ENCODE measurements at regions not wholly inside any gene's neighbourhood (a gene's known extent, or its start where the extent isn't known, plus 50 kb on each side); places are given as distances from the start of the nearest gene placed in this dataset.
A peak's percentile ranks its signal among the peaks of the same experiment; 100 is the strongest.

DNA sequence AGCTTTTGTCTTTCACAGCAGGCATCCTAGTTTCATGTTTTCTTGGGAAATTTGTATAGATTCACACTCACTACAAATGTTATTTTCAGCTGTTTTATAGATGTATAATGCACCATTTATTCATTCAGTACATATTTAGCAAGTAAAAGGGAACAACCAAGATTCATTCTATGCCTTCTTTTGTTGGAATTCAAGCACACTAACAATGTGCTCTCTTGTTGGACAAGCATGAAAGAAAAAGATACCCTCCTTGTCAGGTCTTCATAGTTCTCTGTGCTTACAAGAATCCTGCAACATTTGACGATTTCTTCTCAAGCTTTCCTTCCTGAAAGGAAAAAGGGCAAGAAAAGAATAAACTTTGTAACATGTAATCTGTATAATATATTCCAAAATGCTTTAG is 456.0 kb downstream of the USP25 start:
- Mint-ChIP-seq H3K27me3 (ENCODE audit: low read depth) (no peaks in the 10 kb centered on the region), H3K9me3 (peaks cover 5% of the 10 kb centered on the region), H3K27ac (peak overlapping the region; percentile 91), H3K4me3 (no peak overlapping the region), H3K4me1 (peaks cover 68% of the 10 kb centered on the region), H3K36me3 (peaks cover 18% of the 10 kb centered on the region)
- no peak for TF ChIP-seq CTCF (IDR thresholded peaks at IDR 0.05; ENCODE audit: unreplicated experiment)
- no peak for DNase-seq (ENCODE audit: low spot score in 2 of 2, unreplicated experiment in 2 of 2)

GRCh38 chr21:16186742-16187141 is 457.0 kb downstream of the USP25 start:
- Mint-ChIP-seq H3K27ac (peak overlapping the region; percentile 91), H3K4me3 (no peak overlapping the region), H3K27me3 (ENCODE audit: low read depth) (no peaks in the 10 kb centered on the region), H3K4me1 (peaks cover 59% of the 10 kb centered on the region), H3K36me3 (peaks cover 24% of the 10 kb centered on the region), H3K9me3 (peaks cover 8% of the 10 kb centered on the region)
- no peak for DNase-seq (ENCODE audit: low spot score in 2 of 2, unreplicated experiment in 2 of 2)
- TF ChIP-seq CTCF (IDR thresholded peaks at IDR 0.05; ENCODE audit: unreplicated experiment), result no peak

DNA sequence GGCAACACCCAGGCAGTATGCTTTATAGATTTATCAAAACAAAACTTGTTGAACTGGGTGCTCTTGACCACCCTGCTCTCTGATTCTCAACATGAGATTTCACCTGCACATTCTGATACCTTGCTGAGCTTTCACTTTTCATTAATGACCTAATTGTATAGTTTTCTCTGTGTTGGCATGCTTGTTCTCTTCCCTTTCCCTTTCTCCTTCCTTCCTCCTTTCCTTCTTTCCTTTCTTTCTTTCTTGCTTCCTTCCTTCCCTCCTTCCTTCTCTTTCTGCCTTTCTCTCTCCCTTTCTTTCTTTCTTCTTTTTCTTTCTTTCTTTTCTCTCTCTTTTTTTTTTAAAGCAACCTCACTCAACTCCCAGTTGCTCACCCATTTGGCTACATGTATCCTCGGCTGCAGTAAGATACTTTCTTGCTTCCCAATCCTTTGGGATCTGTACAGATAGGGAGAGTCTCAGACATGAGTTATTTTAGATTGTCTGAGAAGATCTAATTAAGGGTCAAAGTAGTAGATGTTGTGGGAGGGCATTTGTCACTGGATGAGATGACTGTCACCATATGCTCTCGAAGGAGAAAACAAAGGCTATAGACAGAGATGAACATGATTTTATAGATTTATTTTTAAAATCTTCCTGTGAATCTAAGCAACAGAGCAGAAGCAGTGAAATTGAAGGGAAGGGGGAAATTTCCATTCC is 458.0 kb downstream of the USP25 start:
- Mint-ChIP-seq H3K27ac (peak overlapping the region; percentile 91), H3K4me3 (no peak overlapping the region), H3K9me3 (peaks cover 8% of the 10 kb centered on the region), H3K36me3 (peaks cover 24% of the 10 kb centered on the region), H3K27me3 (ENCODE audit: low read depth) (no peaks in the 10 kb centered on the region), H3K4me1 (peaks cover 62% of the 10 kb centered on the region)
- no peak for DNase-seq (ENCODE audit: low spot score in 2 of 2, unreplicated experiment in 2 of 2)
- no peak for TF ChIP-seq CTCF (IDR thresholded peaks at IDR 0.05; ENCODE audit: unreplicated experiment)

GRCh38 chr21:16192902-16193301 is 463.1 kb downstream of the USP25 start:
- Mint-ChIP-seq H3K36me3 (peaks cover 25% of the 10 kb centered on the region), H3K27me3 (ENCODE audit: low read depth) (no peaks in the 10 kb centered on the region), H3K9me3 (peaks cover 8% of the 10 kb centered on the region), H3K4me1 (peaks cover 46% of the 10 kb centered on the region), H3K4me3 (no peak overlapping the region), H3K27ac (peak overlapping the region; percentile 96)
- no peak for DNase-seq (ENCODE audit: low spot score in 2 of 2, unreplicated experiment in 2 of 2)
- no peak for TF ChIP-seq CTCF (IDR thresholded peaks at IDR 0.05; ENCODE audit: unreplicated experiment)

GRCh38 chr21:16193496-16194094 is 463.8 kb downstream of the USP25 start:
- Mint-ChIP-seq H3K27me3 (ENCODE audit: low read depth) (no peaks in the 10 kb centered on the region), H3K9me3 (peaks cover 14% of the 10 kb centered on the region), H3K27ac (peak overlapping the region; percentile 98), H3K36me3 (peaks cover 30% of the 10 kb centered on the region), H3K4me3 (peak overlapping the region; percentile 80), H3K4me1 (peaks cover 47% of the 10 kb centered on the region)
- DNase-seq (ENCODE audit: low spot score in 2 of 2, unreplicated experiment in 2 of 2), result no peak
- TF ChIP-seq CTCF (IDR thresholded peaks at IDR 0.05; ENCODE audit: unreplicated experiment), result no peak

Measured in mesothelial cell of epicardium (in vitro differentiated cells).